HEK293 (cell line): ENCODE measurements at regions not wholly inside any gene's neighbourhood (a gene's known extent, or its start where the extent isn't known, plus 50 kb on each side); places are given as distances from the start of the nearest gene placed in this dataset.

Source experiments
- CTCF ChIA-PET: fragments of 350-600 bp; formaldehyde crosslinking; extraction: SDS; loops from one replicate; lab custom pipeline; 2021; ENCODE audit warnings: antibody characterized with exemption; lab: Yijun Ruan, JAX
- POLR2A ChIA-PET: fragments of 300-600 bp; formaldehyde crosslinking; extraction: SDS; loops from one replicate; lab custom pipeline; 2020; ENCODE audit warnings: antibody characterized with exemption, inconsistent platforms; lab: Yijun Ruan, JAX
- H3K27ac ChIP-seq: fragments of 200-500 bp; sonication (Bioruptor generic); 2 replicates; pipeline ENCODE4 v1.5.1; 2014; ENCODE audit warnings: low read depth, low read length, control low read depth, inconsistent platforms; ENCODE audit errors: extremely low read depth
- H3K36me3 ChIP-seq, 2 experiments: fragments of 200-500 bp in 1 of 2; sonication (Bioruptor generic) in 1 of 2; 1 replicate in 1 of 2; 2 replicates in 1 of 2; pipeline ENCODE4 v1.5.1; 2014 to 2017; ENCODE audit warnings: inconsistent platforms in 2 of 2, low read length in 2 of 2; ENCODE audit not compliant: control insufficient read depth in 2 of 2, insufficient read depth in 1 of 2
- H3K4me1 ChIP-seq: fragments of 200-500 bp; sonication (Bioruptor generic); 2 replicates; pipeline ENCODE4 v1.5.1; 2014; ENCODE audit warnings: mild to moderate bottlenecking, low read length, inconsistent platforms; ENCODE audit not compliant: control insufficient read depth, insufficient read depth
- H3K4me3 ChIP-seq: 2 replicates; pipeline ENCODE4 v1.5.1; 2011; ENCODE audit warnings: low read depth, mild to moderate bottlenecking, control low read depth, low read length, moderate library complexity
- H3K9me3 ChIP-seq: fragments of 200-500 bp; sonication (Bioruptor generic); 2 replicates; pipeline ENCODE4 v1.5.1; 2014; ENCODE audit warnings: low read depth, low read length, inconsistent platforms; ENCODE audit not compliant: control insufficient read depth, insufficient read depth
- GLI4 ChIP-seq: fragments of 450-650 bp; formaldehyde crosslinking; IDR thresholded peaks from 2 replicates; pipeline ENCODE4 v1.5.1; 2016; ENCODE audit warnings: missing biosample characterization, missing genetic modification characterization
- KLF17 ChIP-seq: fragments of 450-650 bp; formaldehyde crosslinking; IDR thresholded peaks from 2 replicates; pipeline ENCODE4 v1.5.1; 2016; ENCODE audit warnings: missing biosample characterization, missing genetic modification characterization
- PRDM6 ChIP-seq: fragments of 450-650 bp; formaldehyde crosslinking; IDR thresholded peaks from 2 replicates; pipeline ENCODE4 v1.5.1; 2017; ENCODE audit warnings: missing biosample characterization, missing genetic modification characterization
- REST ChIP-seq: fragments of 450-650 bp; formaldehyde crosslinking; IDR thresholded peaks from 2 replicates; pipeline ENCODE4 v1.5.1; 2016; ENCODE audit warnings: missing biosample characterization, missing genetic modification characterization
- SP2 ChIP-seq: fragments of 450-650 bp; formaldehyde crosslinking; IDR thresholded peaks from 2 replicates; pipeline ENCODE4 v1.5.1; 2016; ENCODE audit warnings: missing biosample characterization, missing genetic modification characterization
- TSHZ1 ChIP-seq: fragments of 450-650 bp; formaldehyde crosslinking; IDR thresholded peaks from 2 replicates; pipeline ENCODE4 v1.5.1; 2016; ENCODE audit warnings: missing biosample characterization, missing genetic modification characterization, borderline replicate concordance
- ZBTB17 ChIP-seq: fragments of 450-650 bp; formaldehyde crosslinking; IDR thresholded peaks from 2 replicates; pipeline ENCODE4 v1.5.1; 2016; ENCODE audit warnings: missing biosample characterization, missing genetic modification characterization
- ZFP69B ChIP-seq: fragments of 450-650 bp; formaldehyde crosslinking; IDR thresholded peaks from 2 replicates; pipeline ENCODE4 v1.5.1; 2016; ENCODE audit warnings: missing biosample characterization, missing genetic modification characterization
- ZNF18 ChIP-seq: fragments of 450-650 bp; formaldehyde crosslinking; IDR thresholded peaks from 2 replicates; pipeline ENCODE4 v1.5.1; 2016; ENCODE audit warnings: missing biosample characterization, missing genetic modification characterization
- ZNF211 ChIP-seq: fragments of 450-650 bp; formaldehyde crosslinking; IDR thresholded peaks from 2 replicates; pipeline ENCODE4 v1.5.1; 2016; ENCODE audit warnings: low read depth, missing biosample characterization, missing genetic modification characterization
- ZNF248 ChIP-seq: fragments of 450-650 bp; formaldehyde crosslinking; IDR thresholded peaks from 2 replicates; pipeline ENCODE4 v1.5.1; 2017; ENCODE audit warnings: missing biosample characterization, missing genetic modification characterization
- ZNF335 ChIP-seq: fragments of 450-650 bp; formaldehyde crosslinking; conservative IDR thresholded peaks from 2 replicates; pipeline ENCODE4 v1.5.1; 2016; ENCODE audit warnings: missing biosample characterization, missing genetic modification characterization
- ZNF341 ChIP-seq: fragments of 450-650 bp; formaldehyde crosslinking; IDR thresholded peaks from 2 replicates; pipeline ENCODE4; 2016; ENCODE audit warnings: low read depth, missing biosample characterization, missing genetic modification characterization
- ZNF704 ChIP-seq: fragments of 450-650 bp; formaldehyde crosslinking; IDR thresholded peaks from 2 replicates; pipeline ENCODE4 v1.5.1; 2016; ENCODE audit warnings: missing biosample characterization, missing genetic modification characterization
- ZNF843 ChIP-seq: fragments of 450-650 bp; formaldehyde crosslinking; IDR thresholded peaks from 2 replicates; pipeline ENCODE4 v1.5.1; 2016; ENCODE audit warnings: missing biosample characterization, missing genetic modification characterization
- ZSCAN18 ChIP-seq: fragments of 450-650 bp; formaldehyde crosslinking; IDR thresholded peaks from 2 replicates; pipeline ENCODE4 v1.5.1; 2016; ENCODE audit warnings: missing biosample characterization, missing genetic modification characterization

GRCh38 chr15:38755718-38756117, 191.1 kb upstream of the RASGRP1 start (continued):
- TF ChIP-seq GLI4 = no peak

GRCh38 chr15:38756441-38756840, 191.8 kb upstream of the RASGRP1 start:
- no peak overlapping the region for H3K27ac ChIP-seq
- ChIA-PET CTCF (no interaction called here), POLR2A (no interaction called here)
- H3K36me3 ChIP-seq = no peaks in the 10 kb centered on the region
- peaks cover 6% of the 10 kb centered on the region for H3K4me1 ChIP-seq
- TF ChIP-seq ZNF341 (no peak), KLF17 (tag by site-specific recombination) (no peak), ZSCAN18 (tag by site-specific recombination) (no peak), ZNF704 (tag by site-specific recombination) (no peak), ZBTB17 (tag by site-specific recombination) (no peak), SP2 (no peak), GLI4 (no peak), ZNF18 (no peak), ZFP69B (no peak), ZNF211 (tag by site-specific recombination) (no peak), ZNF248 (tag by site-specific recombination) (no peak), REST (tag by site-specific recombination) (no peak)
- TF ChIP-seq, all 188 proteins: peak for 0
- H3K4me3 ChIP-seq = no peak overlapping the region
- no peaks in the 10 kb centered on the region for H3K9me3 ChIP-seq

GRCh38 chr15:38758043-38758442, 193.4 kb upstream of the RASGRP1 start:
- H3K9me3 ChIP-seq = no peaks in the 10 kb centered on the region
- H3K4me3 ChIP-seq = no peak overlapping the region
- peaks cover 6% of the 10 kb centered on the region for H3K4me1 ChIP-seq
- H3K27ac ChIP-seq = no peak overlapping the region
- ChIA-PET CTCF (interaction anchor here (1.1 kb wide), 1 partner anchor 11 kb away, joined by 3 read pairs; no protein-coding TSS in a partner anchor), POLR2A (no interaction called here)
- H3K36me3 ChIP-seq = no peaks in the 10 kb centered on the region
- peak; percentile 60 for TF ChIP-seq ZNF843 (tag by site-specific recombination)
- peak; percentile 62 for TF ChIP-seq ZNF335 (tag by site-specific recombination)
- 0 out of 2 replicates have a peak, but pooled peaks have one; percentile 13 for TF ChIP-seq TSHZ1 (tag by site-specific recombination)
- TF ChIP-seq PRDM6 (tag by site-specific recombination) = peak; percentile 85
